Activated naive CD8-positive, alpha-beta T cell treated with anti-CD3 and anti-CD28 coated beads for 36 hours (primary cell): ENCODE measurements at regions not wholly inside any gene's neighbourhood (a gene's known extent, or its start where the extent isn't known, plus 50 kb on each side); places are given as distances from the start of the nearest gene placed in this dataset.
"Not testable (repeated sequence)": the region's sequence is repeated elsewhere in the genome, so short reads cannot be mapped to it uniquely, and the experiment has no call there.

Experiments used
- DNase-seq: peaks from one replicate; pipeline ENCODE4 v3.0.0; 2021
- H3K27ac Mint-ChIP-seq: one replicate; pipeline ENCODE4 v1.8.0; 2022; ENCODE audit warnings: mild to moderate bottlenecking, moderate library complexity, mixed read lengths
- H3K27me3 Mint-ChIP-seq: one replicate; pipeline ENCODE4 v1.8.0; 2022; ENCODE audit warnings: mild to moderate bottlenecking, mixed read lengths
- H3K36me3 Mint-ChIP-seq: one replicate; pipeline ENCODE4 v1.8.0; 2021; ENCODE audit warnings: mild to moderate bottlenecking, mixed read lengths
- H3K4me1 Mint-ChIP-seq: one replicate; pipeline ENCODE4 v1.8.0; 2021; ENCODE audit warnings: mixed read lengths
- H3K4me3 Mint-ChIP-seq: one replicate; pipeline ENCODE4 v1.8.0; 2022; ENCODE audit warnings: mild to moderate bottlenecking, moderate library complexity, mixed read lengths
- H3K9me3 Mint-ChIP-seq: one replicate; pipeline ENCODE4 v1.8.0; 2022; ENCODE audit warnings: mixed read lengths

- Mint-ChIP-seq H3K4me3 (no peak overlapping the region), H3K27me3 (peaks cover 7% of the 10 kb centered on the region), H3K36me3 (no peaks in the 10 kb centered on the region)
These were observed 125.7 kb upstream of the DPP10 start for GRCh38 chr2:114316532-114317300.

GRCh38 chr2:114330594-114330993, 111.8 kb upstream of the DPP10 start:
- H3K36me3 Mint-ChIP-seq = no peaks in the 10 kb centered on the region
- no peak overlapping the region for H3K27ac Mint-ChIP-seq
- H3K9me3 Mint-ChIP-seq = no peaks in the 10 kb centered on the region
- H3K27me3 Mint-ChIP-seq = peaks cover 13% of the 10 kb centered on the region
- H3K4me3 Mint-ChIP-seq = no peak overlapping the region
- H3K4me1 Mint-ChIP-seq = no peaks in the 10 kb centered on the region
- DNase-seq = no peak

More at GRCh38 chr2:114316532-114317300, 125.7 kb upstream of the DPP10 start:
- Mint-ChIP-seq H3K9me3 (no peaks in the 10 kb centered on the region), H3K27ac (no peak overlapping the region), H3K4me1 (no peaks in the 10 kb centered on the region)
- no peak for DNase-seq

- Mint-ChIP-seq H3K4me1 (no peaks in the 10 kb centered on the region), H3K36me3 (no peaks in the 10 kb centered on the region), H3K27me3 (peaks cover 18% of the 10 kb centered on the region), H3K4me3 (no peak overlapping the region), H3K27ac (no peak overlapping the region), H3K9me3 (no peaks in the 10 kb centered on the region)
- DNase-seq = no peak
These were observed 110.5 kb upstream of the DPP10 start for GRCh38 chr2:114331934-114332333.

- Mint-ChIP-seq H3K27ac (no peak overlapping the region), H3K27me3 (peaks cover 7% of the 10 kb centered on the region), H3K9me3 (no peaks in the 10 kb centered on the region), H3K4me1 (no peaks in the 10 kb centered on the region), H3K36me3 (no peaks in the 10 kb centered on the region), H3K4me3 (no peak overlapping the region)
- DNase-seq = no peak
These were observed 97.2 kb upstream of the DPP10 start for GRCh38 chr2:114345246-114345645.

- Mint-ChIP-seq H3K4me1 (no peaks in the 10 kb centered on the region), H3K4me3 (no peak overlapping the region), H3K36me3 (no peaks in the 10 kb centered on the region), H3K9me3 (no peaks in the 10 kb centered on the region), H3K27me3 (peaks cover 7% of the 10 kb centered on the region), H3K27ac (no peak overlapping the region)
- no peak for DNase-seq
These were observed 95.8 kb upstream of the DPP10 start for GRCh38 chr2:114346658-114347057.

GRCh38 chr2:114350186-114350725, 92.2 kb upstream of the DPP10 start:
- Mint-ChIP-seq H3K9me3 (no peaks in the 10 kb centered on the region), H3K27ac (no peak overlapping the region), H3K36me3 (no peaks in the 10 kb centered on the region), H3K4me3 (no peak overlapping the region), H3K4me1 (no peaks in the 10 kb centered on the region), H3K27me3 (peaks cover 7% of the 10 kb centered on the region)
- DNase-seq = no peak

- peaks cover 2% of the 10 kb centered on the region for H3K9me3 Mint-ChIP-seq
- no peak overlapping the region for H3K4me3 Mint-ChIP-seq
- no peaks in the 10 kb centered on the region for H3K4me1 Mint-ChIP-seq
- DNase-seq = no peak
- H3K27ac Mint-ChIP-seq = no peak overlapping the region
- no peaks in the 10 kb centered on the region for H3K36me3 Mint-ChIP-seq
- no peaks in the 10 kb centered on the region for H3K27me3 Mint-ChIP-seq
These were observed 89.5 kb upstream of the DPP10 start for GRCh38 chr2:114352988-114353387.

- H3K4me3 Mint-ChIP-seq = no peak overlapping the region
- H3K27ac Mint-ChIP-seq = no peak overlapping the region
- H3K4me1 Mint-ChIP-seq = no peaks in the 10 kb centered on the region
- no peaks in the 10 kb centered on the region for H3K27me3 Mint-ChIP-seq
- H3K36me3 Mint-ChIP-seq = no peaks in the 10 kb centered on the region
- H3K9me3 Mint-ChIP-seq = peaks cover 2% of the 10 kb centered on the region
- no peak for DNase-seq
These were observed 88.2 kb upstream of the DPP10 start for GRCh38 chr2:114354199-114354598.

GRCh38 chr2:114368705-114369104, 73.7 kb upstream of the DPP10 start:
- peaks cover 21% of the 10 kb centered on the region for H3K9me3 Mint-ChIP-seq
- no peaks in the 10 kb centered on the region for H3K4me1 Mint-ChIP-seq
- no peak overlapping the region for H3K27ac Mint-ChIP-seq
- H3K4me3 Mint-ChIP-seq = no peak overlapping the region
- peaks cover 5% of the 10 kb centered on the region for H3K27me3 Mint-ChIP-seq
- DNase-seq = no peak
- no peaks in the 10 kb centered on the region for H3K36me3 Mint-ChIP-seq

- H3K27ac Mint-ChIP-seq, H3K36me3 Mint-ChIP-seq: not testable (repeated sequence)
- H3K9me3 Mint-ChIP-seq = peaks cover 21% of the 10 kb centered on the region
These were observed 70.7 kb upstream of the DPP10 start for GRCh38 chr2:114371721-114372120.

GRCh38 chr2:114373591-114373990, 68.8 kb upstream of the DPP10 start:
- no peak overlapping the region for H3K27ac Mint-ChIP-seq
- no peak overlapping the region for H3K4me3 Mint-ChIP-seq
- H3K9me3 Mint-ChIP-seq = peaks cover 17% of the 10 kb centered on the region
- H3K4me1 Mint-ChIP-seq = no peaks in the 10 kb centered on the region
- no peaks in the 10 kb centered on the region for H3K27me3 Mint-ChIP-seq
- H3K36me3 Mint-ChIP-seq = no peaks in the 10 kb centered on the region
- no peak for DNase-seq

More at GRCh38 chr2:114371721-114372120, 70.7 kb upstream of the DPP10 start:
- not testable (repeated sequence) for H3K4me3 Mint-ChIP-seq, H3K4me1 Mint-ChIP-seq, DNase-seq, H3K27me3 Mint-ChIP-seq

- no peak overlapping the region for H3K27ac Mint-ChIP-seq
- H3K36me3 Mint-ChIP-seq = no peaks in the 10 kb centered on the region
These were observed 58.0 kb upstream of the DPP10 start for GRCh38 chr2:114384441-114384840.

GRCh38 chr2:114389021-114389420, 53.4 kb upstream of the DPP10 start:
- H3K27me3 Mint-ChIP-seq = peaks cover 3% of the 10 kb centered on the region
- H3K36me3 Mint-ChIP-seq = no peaks in the 10 kb centered on the region
- no peak overlapping the region for H3K27ac Mint-ChIP-seq
- no peak for DNase-seq
- H3K4me1 Mint-ChIP-seq = no peaks in the 10 kb centered on the region
- no peaks in the 10 kb centered on the region for H3K9me3 Mint-ChIP-seq
- H3K4me3 Mint-ChIP-seq = no peak overlapping the region

More at GRCh38 chr2:114384441-114384840, 58.0 kb upstream of the DPP10 start:
- Mint-ChIP-seq H3K27me3 (peaks cover 3% of the 10 kb centered on the region), H3K4me3 (no peak overlapping the region), H3K9me3 (no peaks in the 10 kb centered on the region), H3K4me1 (no peaks in the 10 kb centered on the region)
- no peak for DNase-seq
